ENCODE measurements at regions not wholly inside any gene's neighbourhood (a gene's known extent, or its start where the extent isn't known, plus 50 kb on each side); places are given as distances from the start of the nearest gene placed in this dataset.

GRCh38 chr16:86391486-86391885, 118.8 kb upstream of the FOXF1 start:
- peaks cover 4% of the 10 kb centered on the region for H3K27me3 Mint-ChIP-seq (ENCODE audit: insufficient read depth, low read depth)
- H3K9me3 Mint-ChIP-seq: no peaks in the 10 kb centered on the region
- H2AFZ ChIP-seq (replicated peaks): no peak overlapping the region
- no peaks in the 10 kb centered on the region for H3F3A ChIP-seq (ENCODE audit: low read depth)
- H3K4me3 ChIP-seq: no peak overlapping the region
- H3K27ac ChIP-seq: no peak overlapping the region
- no peaks in the 10 kb centered on the region for H3K27me3 ChIP-seq
- H3K36me3 ChIP-seq: no peaks in the 10 kb centered on the region
- H4K20me1 ChIP-seq (ENCODE audit: low read depth): no peaks in the 10 kb centered on the region
- no peak overlapping the region for H3K4me2 ChIP-seq
- no peaks in the 10 kb centered on the region for H3K36me3 Mint-ChIP-seq
- H3K27ac Mint-ChIP-seq: no peak overlapping the region
- no peak overlapping the region for H3K9ac ChIP-seq
- peaks cover 15% of the 10 kb centered on the region for H3K4me1 Mint-ChIP-seq
- DNase-seq (ENCODE audit: low spot score): no peak
- no peak for TF ChIP-seq EZH2phosphoT487 (IDR thresholded peaks at IDR 0.05)
- no peak for TF ChIP-seq EZH2 (IDR thresholded peaks at IDR 0.05)
- TF ChIP-seq, protein P1, sequence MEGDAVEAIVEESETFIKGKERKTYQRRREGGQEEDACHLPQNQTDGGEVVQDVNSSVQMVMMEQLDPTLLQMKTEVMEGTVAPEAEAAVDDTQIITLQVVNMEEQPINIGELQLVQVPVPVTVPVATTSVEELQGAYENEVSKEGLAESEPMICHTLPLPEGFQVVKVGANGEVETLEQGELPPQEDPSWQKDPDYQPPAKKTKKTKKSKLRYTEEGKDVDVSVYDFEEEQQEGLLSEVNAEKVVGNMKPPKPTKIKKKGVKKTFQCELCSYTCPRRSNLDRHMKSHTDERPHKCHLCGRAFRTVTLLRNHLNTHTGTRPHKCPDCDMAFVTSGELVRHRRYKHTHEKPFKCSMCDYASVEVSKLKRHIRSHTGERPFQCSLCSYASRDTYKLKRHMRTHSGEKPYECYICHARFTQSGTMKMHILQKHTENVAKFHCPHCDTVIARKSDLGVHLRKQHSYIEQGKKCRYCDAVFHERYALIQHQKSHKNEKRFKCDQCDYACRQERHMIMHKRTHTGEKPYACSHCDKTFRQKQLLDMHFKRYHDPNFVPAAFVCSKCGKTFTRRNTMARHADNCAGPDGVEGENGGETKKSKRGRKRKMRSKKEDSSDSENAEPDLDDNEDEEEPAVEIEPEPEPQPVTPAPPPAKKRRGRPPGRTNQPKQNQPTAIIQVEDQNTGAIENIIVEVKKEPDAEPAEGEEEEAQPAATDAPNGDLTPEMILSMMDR (IDR thresholded peaks at IDR 0.05): no peak
- no peak overlapping the region for H3K4me3 Mint-ChIP-seq
- H3K79me2 ChIP-seq (ENCODE audit: low read depth): no peaks in the 10 kb centered on the region
- no peaks in the 10 kb centered on the region for H3K9me3 ChIP-seq (ENCODE audit: low read depth)
- H3K4me1 ChIP-seq: peaks cover 5% of the 10 kb centered on the region

GRCh38 chr16:86391984-86392383, 118.3 kb upstream of the FOXF1 start:
- Histone ChIP-seq H4K20me1 (ENCODE audit: low read depth) (no peaks in the 10 kb centered on the region), H3K27ac (no peak overlapping the region), H3K27me3 (no peaks in the 10 kb centered on the region), H3K79me2 (ENCODE audit: low read depth) (no peaks in the 10 kb centered on the region), H3K9me3 (ENCODE audit: low read depth) (no peaks in the 10 kb centered on the region), H2AFZ (replicated peaks) (no peak overlapping the region), H3K36me3 (no peaks in the 10 kb centered on the region), H3K4me3 (no peak overlapping the region), H3K4me1 (peaks cover 6% of the 10 kb centered on the region), H3K9ac (no peak overlapping the region), H3F3A (ENCODE audit: low read depth) (no peaks in the 10 kb centered on the region), H3K4me2 (no peak overlapping the region)
- Mint-ChIP-seq H3K4me3 (no peak overlapping the region), H3K36me3 (no peaks in the 10 kb centered on the region), H3K4me1 (peaks cover 20% of the 10 kb centered on the region), H3K9me3 (no peaks in the 10 kb centered on the region), H3K27ac (no peak overlapping the region), H3K27me3 (ENCODE audit: insufficient read depth, low read depth) (peaks cover 4% of the 10 kb centered on the region)
- no peak for TF ChIP-seq EZH2phosphoT487 (IDR thresholded peaks at IDR 0.05)
- TF ChIP-seq, protein P1 (IDR thresholded peaks at IDR 0.05): no peak
- TF ChIP-seq EZH2 (IDR thresholded peaks at IDR 0.05): no peak
- DNase-seq (ENCODE audit: low spot score): no peak

DNA sequence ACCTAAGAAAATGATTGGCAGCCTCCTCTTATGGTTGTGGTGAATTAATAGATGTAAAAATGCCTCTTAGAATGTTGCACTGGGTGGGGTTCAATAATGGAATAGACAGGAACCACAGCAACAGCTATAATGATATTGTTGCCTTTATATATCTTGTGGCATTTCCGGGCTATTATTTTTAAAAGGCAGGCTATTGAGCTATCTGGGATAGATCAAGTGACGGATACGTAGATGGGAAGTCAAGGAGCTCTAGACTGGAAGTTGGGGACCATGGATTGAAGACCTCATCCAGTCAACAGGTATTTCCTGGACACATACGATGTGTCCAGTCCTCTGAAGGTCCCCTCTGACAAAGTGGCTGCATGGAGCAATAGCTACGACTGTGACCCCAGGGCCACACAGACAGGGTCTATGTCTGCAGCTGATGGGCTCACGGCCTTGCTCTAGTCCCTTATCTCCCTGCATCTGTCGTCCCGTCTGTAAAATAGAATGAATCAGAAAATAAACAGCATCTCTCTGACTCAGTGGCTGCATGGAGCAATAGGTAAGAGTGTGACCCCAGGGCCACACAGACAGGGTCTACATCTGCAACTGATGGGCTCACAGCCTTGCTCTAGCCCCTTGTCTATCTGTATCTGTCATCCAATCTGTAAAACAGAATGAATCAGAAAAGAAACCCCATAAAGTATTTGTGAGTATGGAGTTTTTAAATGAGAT, 117.7 kb upstream of the FOXF1 start:
- Mint-ChIP-seq H3K9me3 (no peaks in the 10 kb centered on the region), H3K4me1 (peaks cover 22% of the 10 kb centered on the region), H3K27me3 (ENCODE audit: insufficient read depth, low read depth) (peaks cover 4% of the 10 kb centered on the region), H3K36me3 (no peaks in the 10 kb centered on the region), H3K4me3 (no peak overlapping the region), H3K27ac (no peak overlapping the region)
- Histone ChIP-seq H3K79me2 (ENCODE audit: low read depth) (no peaks in the 10 kb centered on the region), H4K20me1 (ENCODE audit: low read depth) (no peaks in the 10 kb centered on the region), H3K36me3 (no peaks in the 10 kb centered on the region), H3K4me2 (no peak overlapping the region), H3F3A (ENCODE audit: low read depth) (no peaks in the 10 kb centered on the region), H3K9me3 (ENCODE audit: low read depth) (no peaks in the 10 kb centered on the region), H3K4me1 (peaks cover 6% of the 10 kb centered on the region), H2AFZ (replicated peaks) (no peak overlapping the region), H3K27me3 (no peaks in the 10 kb centered on the region), H3K27ac (no peak overlapping the region), H3K9ac (no peak overlapping the region), H3K4me3 (no peak overlapping the region)
- TF ChIP-seq EZH2 (IDR thresholded peaks at IDR 0.05) (no peak), EZH2phosphoT487 (IDR thresholded peaks at IDR 0.05) (no peak)
- TF ChIP-seq, protein P1 (IDR thresholded peaks at IDR 0.05): no peak
- DNase-seq (ENCODE audit: low spot score): no peak

Measured in neural progenitor cell (in vitro differentiated cells).